SKM-1 treated with dmso at 0.1 percent for 144 hours (cell line): ENCODE measurements at regions not wholly inside any gene's neighbourhood (a gene's known extent, or its start where the extent isn't known, plus 50 kb on each side); places are given as distances from the start of the nearest gene placed in this dataset.
"Not testable (repeated sequence)": the region's sequence is repeated elsewhere in the genome, so short reads cannot be mapped to it uniquely, and the experiment has no call there.

Experiments
- DNase-seq: peaks from one replicate; lab custom pipeline; 2025; ENCODE audit not compliant: unreplicated experiment; lab: John Stamatoyannopoulos, UW

DNA sequence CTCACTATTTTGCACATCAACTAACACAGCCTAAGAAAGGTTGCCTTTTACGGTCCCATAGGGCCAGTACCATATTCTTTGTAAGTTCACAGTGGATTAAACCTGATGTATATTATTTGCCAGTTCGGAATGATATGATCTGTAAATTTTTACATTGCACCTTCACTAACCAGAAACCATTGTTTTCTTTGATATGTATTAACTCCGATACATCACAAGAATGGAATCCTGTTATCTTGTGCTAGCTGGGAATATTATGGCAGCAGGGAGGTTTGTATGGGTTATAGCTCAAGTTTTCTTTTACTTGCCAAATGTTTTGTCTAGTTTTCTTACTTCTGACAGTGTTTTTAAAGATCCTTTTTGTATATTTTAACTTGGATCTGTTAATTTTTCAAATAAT, 51.4 kb upstream of the S1PR1 start:
- no peak for DNase-seq

- no peak for DNase-seq
These were observed 53.5 kb upstream of the S1PR1 start for GRCh38 chr1:101183388-101183699.

GRCh38 chr1:101182627-101183387, 54.0 kb upstream of the S1PR1 start:
- no peak for DNase-seq

- DNase-seq = no peak
These were observed 54.9 kb upstream of the S1PR1 start for GRCh38 chr1:101181930-101182329.

GRCh38 chr1:101178688-101179491, 57.9 kb upstream of the S1PR1 start:
- no peak for DNase-seq

- no peak for DNase-seq
These were observed 58.5 kb upstream of the S1PR1 start for GRCh38 chr1:101178341-101178687.

- DNase-seq = no peak
These were observed 60.9 kb upstream of the S1PR1 start for GRCh38 chr1:101175886-101176285.

DNA sequence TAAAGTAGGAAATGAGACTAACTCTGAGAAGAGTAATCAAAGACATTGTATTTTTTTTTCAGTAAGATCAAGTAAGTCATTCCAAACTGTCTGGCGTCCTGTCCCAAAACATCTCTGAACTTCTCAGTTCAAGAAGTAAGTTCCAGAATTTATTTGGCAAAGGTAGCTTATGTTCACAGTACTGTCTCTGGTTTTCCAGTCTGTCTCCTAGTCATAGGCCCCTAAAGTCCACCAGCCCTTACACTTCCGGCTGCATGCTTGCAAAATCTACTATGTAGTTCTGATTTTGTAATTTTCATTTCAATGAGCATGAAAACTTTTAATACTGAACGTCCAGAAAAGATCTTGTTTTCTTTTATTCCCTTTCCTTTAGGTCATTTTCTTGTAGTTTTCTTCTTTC, 61.4 kb upstream of the S1PR1 start:
- DNase-seq = no peak

DNA sequence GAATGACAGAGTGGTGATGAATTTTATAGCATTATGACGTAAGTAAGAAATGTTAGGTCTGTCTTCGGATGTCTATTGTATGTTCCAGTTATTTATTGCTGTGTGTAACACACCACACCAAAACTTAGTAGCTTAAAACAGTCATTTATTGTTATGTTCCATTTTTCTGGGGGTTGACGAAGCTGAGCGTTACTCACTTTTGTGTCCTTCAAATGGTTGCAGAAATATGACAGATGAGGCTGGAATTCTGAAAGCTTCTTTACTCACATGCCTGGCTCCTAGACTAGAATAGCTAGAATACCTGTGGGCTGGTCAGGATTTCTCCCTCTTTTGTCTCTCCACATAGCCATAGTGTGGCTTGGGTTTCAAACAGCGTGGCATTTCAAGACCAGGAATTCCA, 62.1 kb upstream of the S1PR1 start:
- DNase-seq = no peak

GRCh38 chr1:101174298-101174697, 62.5 kb upstream of the S1PR1 start:
- not testable (repeated sequence) for DNase-seq

DNA sequence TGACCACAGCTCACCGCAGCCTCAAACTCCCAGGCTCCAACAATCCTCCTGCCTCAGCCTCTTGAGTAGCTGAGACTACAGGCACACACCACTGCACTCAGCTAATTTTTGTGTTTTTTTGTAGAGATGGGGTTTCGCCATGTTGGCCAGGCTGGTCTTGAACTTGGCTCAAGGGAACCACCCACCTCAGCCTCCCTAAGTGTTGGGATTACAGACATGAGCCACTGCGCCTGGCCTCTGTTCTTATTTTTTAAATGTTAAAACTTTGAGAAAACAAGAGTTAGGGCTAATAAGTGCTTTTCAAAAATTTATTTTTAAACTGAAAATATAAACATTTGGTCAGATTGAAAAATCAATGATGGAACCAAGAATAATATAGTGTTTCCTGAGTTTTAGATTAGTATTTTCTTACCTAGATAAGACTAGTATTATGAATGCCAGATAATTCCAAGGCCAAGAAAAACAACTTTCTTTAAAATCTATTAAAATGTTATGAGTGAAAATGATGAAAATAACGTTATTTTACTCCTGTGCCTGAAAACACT, 66.2 kb upstream of the S1PR1 start:
- no peak for DNase-seq

- no peak for DNase-seq
These were observed 68.9 kb upstream of the S1PR1 start for GRCh38 chr1:101167891-101168290.

- DNase-seq = no peak
These were observed 70.2 kb upstream of the S1PR1 start for GRCh38 chr1:101166583-101167120.

- no peak for DNase-seq
These were observed 70.9 kb upstream of the S1PR1 start for GRCh38 chr1:101165954-101166353.

- no peak for DNase-seq
These were observed 71.3 kb upstream of the S1PR1 start for GRCh38 chr1:101165532-101165931.

DNA sequence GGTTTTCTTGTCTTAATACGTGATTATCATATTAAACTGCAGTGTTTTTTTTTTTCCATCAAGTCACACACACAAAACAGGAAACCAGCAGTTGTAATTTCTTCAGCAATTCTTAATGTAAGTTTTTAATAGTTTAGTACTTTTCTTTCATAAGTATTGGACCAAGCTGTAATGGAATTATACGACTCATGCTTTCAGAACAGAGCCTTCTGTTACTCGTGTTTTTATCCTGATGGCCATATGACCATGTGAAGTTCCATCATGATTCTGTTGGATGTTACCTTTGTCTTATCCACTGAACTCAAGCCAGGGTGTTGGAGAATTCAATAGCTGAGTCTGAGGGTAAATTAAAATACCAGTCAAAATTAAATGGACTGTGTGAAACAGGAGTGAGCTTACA, 72.0 kb upstream of the S1PR1 start:
- no peak for DNase-seq

GRCh38 chr1:101162736-101163735, 73.8 kb upstream of the S1PR1 start:
- no peak for DNase-seq

- no peak for DNase-seq
These were observed 74.5 kb upstream of the S1PR1 start for GRCh38 chr1:101162300-101162699.

DNA sequence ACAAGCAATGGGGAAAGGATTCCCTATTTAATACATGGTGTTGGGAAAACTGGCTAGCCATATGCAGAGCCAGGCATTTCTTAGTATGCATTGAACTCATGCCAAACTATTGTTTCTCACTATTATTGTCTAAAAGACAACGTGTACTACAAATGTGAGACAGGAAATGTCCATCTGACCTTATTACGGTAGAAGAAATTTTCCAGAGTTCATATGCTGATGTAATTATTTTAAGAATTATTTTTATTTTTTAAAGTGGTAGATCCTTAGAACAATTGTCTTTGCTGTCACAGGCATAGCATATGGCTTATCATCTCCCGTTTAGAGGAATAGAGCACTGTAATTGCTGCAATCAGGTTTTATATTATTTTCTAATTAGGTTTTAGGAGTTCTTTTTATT, 75.2 kb upstream of the S1PR1 start:
- no peak for DNase-seq

GRCh38 chr1:101158424-101158823, 78.4 kb upstream of the S1PR1 start:
- DNase-seq = no peak

- DNase-seq = no peak
These were observed 82.3 kb upstream of the S1PR1 start for GRCh38 chr1:101154547-101154946.
